Naive thymus-derived CD4-positive, alpha-beta T cell (primary cell): ENCODE measurements at regions not wholly inside any gene's neighbourhood (a gene's known extent, or its start where the extent isn't known, plus 50 kb on each side); places are given as distances from the start of the nearest gene placed in this dataset.

ENCODE experiments used
- ATAC-seq: fragments of 150-1000 bp; cut with Tn5 transposase; 2 replicates; pipeline ENCODE4 v1.10.0; 2021; ENCODE audit warnings: mild to moderate bottlenecking, moderate library complexity
- CTCF ChIA-PET: fragments of 350-600 bp; sonication (Branson Sonifier 250); formaldehyde crosslinking; loops from one replicate; lab custom pipeline; 2021; ENCODE audit warnings: antibody characterized with exemption; lab: Charles Lee
- POLR2A ChIA-PET: fragments of 350-600 bp; sonication (Branson Sonifier 250); formaldehyde crosslinking; loops from one replicate; lab custom pipeline; 2021; ENCODE audit warnings: antibody characterized with exemption, inconsistent platforms; lab: Charles Lee
- DNase-seq, 9 donors: peaks; one replicate each; pipeline versions ENCODE4 v3.0.0 to v3.0.0-alpha.2; 2020 to 2022; ENCODE audit warnings: mixed read lengths in 1 of 9
- H3K27ac ChIP-seq: one replicate; pipeline ENCODE4 v1.7.0; 2013; ENCODE audit warnings: mild to moderate bottlenecking, low read depth, low read length, moderate library complexity
- H3K27me3 ChIP-seq, 2 donors: one replicate each; pipeline ENCODE4 v1.7.0; 2013; ENCODE audit warnings: low read length in 2 of 2, mild to moderate bottlenecking in 2 of 2, moderate library complexity in 2 of 2; ENCODE audit not compliant: control insufficient read depth in 2 of 2, insufficient read depth in 2 of 2
- H3K36me3 ChIP-seq, 3 experiments: 1 replicate in 2 of 3; 2 replicates in 1 of 3; pipeline ENCODE4 v1.7.0; 2013; ENCODE audit warnings: low read length in 3 of 3, mild to moderate bottlenecking in 3 of 3, moderate library complexity in 1 of 3; ENCODE audit not compliant: insufficient read depth in 3 of 3, control insufficient read depth in 2 of 3
- H3K4me1 ChIP-seq, 2 donors: one replicate each; pipeline ENCODE4 v1.7.0; 2013; ENCODE audit warnings: low read length in 2 of 2, mild to moderate bottlenecking in 2 of 2, moderate library complexity in 1 of 2; ENCODE audit not compliant: control insufficient read depth in 2 of 2, insufficient read depth in 2 of 2
- H3K4me3 ChIP-seq: 2 replicates; pipeline ENCODE4 v1.7.0; 2013; ENCODE audit warnings: mild to moderate bottlenecking, low read length
- H3K9me3 ChIP-seq, 3 experiments: 1 replicate in 2 of 3; 2 replicates in 1 of 3; pipeline ENCODE4 v1.7.0; 2013; ENCODE audit warnings: low read length in 3 of 3; ENCODE audit not compliant: control insufficient read depth in 2 of 3
- H3K27ac Mint-ChIP-seq, 9 donors: one replicate each; pipeline ENCODE4 v1.8.0; 2020 to 2022; ENCODE audit warnings: mixed read lengths in 9 of 9, mild to moderate bottlenecking in 8 of 9, moderate library complexity in 5 of 9, inconsistent platforms in 2 of 9
- H3K27me3 Mint-ChIP-seq, 5 donors: one replicate each; pipeline ENCODE4 v1.8.0; 2021 to 2022; ENCODE audit warnings: mixed read lengths in 5 of 5, mild to moderate bottlenecking in 1 of 5
- H3K36me3 Mint-ChIP-seq, 5 donors: one replicate each; pipeline ENCODE4 v1.8.0; 2020 to 2022; ENCODE audit warnings: mixed read lengths in 5 of 5, mild to moderate bottlenecking in 3 of 5, inconsistent platforms in 1 of 5
- H3K4me1 Mint-ChIP-seq, 7 donors: one replicate each; pipeline ENCODE4 v1.8.0; 2020 to 2022; ENCODE audit warnings: mixed read lengths in 7 of 7, mild to moderate bottlenecking in 3 of 7, inconsistent platforms in 1 of 7
- H3K4me3 Mint-ChIP-seq, 10 donors: one replicate each; pipeline ENCODE4 v1.8.0; 2020 to 2022; ENCODE audit warnings: mild to moderate bottlenecking in 10 of 10, mixed read lengths in 10 of 10, moderate library complexity in 6 of 10, inconsistent platforms in 2 of 10
- H3K9me3 Mint-ChIP-seq, 11 donors: one replicate each; pipeline ENCODE4 v1.8.0; 2020 to 2022; ENCODE audit warnings: mixed read lengths in 11 of 11, mild to moderate bottlenecking in 4 of 11, inconsistent platforms in 1 of 11, moderate library complexity in 1 of 11
- intact Hi-C, 2 donors: fragments of 100-400 bp; cut with micrococcal nuclease; formaldehyde crosslinking; loops; one replicate each; pipeline ENCODE4 v1.15.1; 2023

DNA sequence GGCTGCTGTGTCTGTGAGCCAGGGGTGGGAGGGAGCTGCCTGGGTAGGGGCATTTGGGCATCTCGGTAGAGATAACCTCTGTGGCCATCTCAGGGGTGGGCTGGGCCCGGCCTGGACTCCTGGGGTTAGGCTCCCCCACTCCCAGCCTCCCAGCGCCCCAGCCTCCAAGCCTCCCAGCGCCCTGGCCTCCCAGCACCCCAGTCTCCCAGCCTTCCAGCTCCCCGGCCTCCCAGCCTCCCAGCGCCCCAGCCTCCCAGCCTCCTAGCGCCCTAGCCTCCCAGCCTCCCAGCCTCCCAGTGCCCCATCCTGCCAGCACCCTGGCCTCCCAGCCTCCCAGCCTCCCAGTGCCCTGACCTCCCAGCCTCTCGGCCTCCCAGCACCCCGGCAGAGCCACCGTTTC lies 85.1 kb upstream of the TTC34 start:
- ATAC-seq (no peak), DNase-seq (no peak)
- H3K27ac Mint-ChIP-seq = no peak overlapping the region
- H3K9me3 ChIP-seq = no peaks in the 10 kb centered on the region
- no peaks in the 10 kb centered on the region for H3K36me3 Mint-ChIP-seq
- no peak overlapping the region for H3K4me3 ChIP-seq
- H3K27me3 ChIP-seq = no peaks in the 10 kb centered on the region
- peaks cover 0 to 10% (median 0%) of the 10 kb centered on the region in 7 donors for H3K4me1 Mint-ChIP-seq
- POLR2A ChIA-PET = no interaction called here
- peaks cover 0 to 13% (median 6%) of the 10 kb centered on the region in 5 donors for H3K27me3 Mint-ChIP-seq
- H3K36me3 ChIP-seq = no peaks in the 10 kb centered on the region
- H3K27ac ChIP-seq = no peak overlapping the region
- H3K4me1 ChIP-seq = no peaks in the 10 kb centered on the region
- CTCF ChIA-PET = no interaction called here
- H3K4me3 Mint-ChIP-seq = no peak overlapping the region
- no peaks in the 10 kb centered on the region for H3K9me3 Mint-ChIP-seq
- intact Hi-C loops = no loop called here

DNA sequence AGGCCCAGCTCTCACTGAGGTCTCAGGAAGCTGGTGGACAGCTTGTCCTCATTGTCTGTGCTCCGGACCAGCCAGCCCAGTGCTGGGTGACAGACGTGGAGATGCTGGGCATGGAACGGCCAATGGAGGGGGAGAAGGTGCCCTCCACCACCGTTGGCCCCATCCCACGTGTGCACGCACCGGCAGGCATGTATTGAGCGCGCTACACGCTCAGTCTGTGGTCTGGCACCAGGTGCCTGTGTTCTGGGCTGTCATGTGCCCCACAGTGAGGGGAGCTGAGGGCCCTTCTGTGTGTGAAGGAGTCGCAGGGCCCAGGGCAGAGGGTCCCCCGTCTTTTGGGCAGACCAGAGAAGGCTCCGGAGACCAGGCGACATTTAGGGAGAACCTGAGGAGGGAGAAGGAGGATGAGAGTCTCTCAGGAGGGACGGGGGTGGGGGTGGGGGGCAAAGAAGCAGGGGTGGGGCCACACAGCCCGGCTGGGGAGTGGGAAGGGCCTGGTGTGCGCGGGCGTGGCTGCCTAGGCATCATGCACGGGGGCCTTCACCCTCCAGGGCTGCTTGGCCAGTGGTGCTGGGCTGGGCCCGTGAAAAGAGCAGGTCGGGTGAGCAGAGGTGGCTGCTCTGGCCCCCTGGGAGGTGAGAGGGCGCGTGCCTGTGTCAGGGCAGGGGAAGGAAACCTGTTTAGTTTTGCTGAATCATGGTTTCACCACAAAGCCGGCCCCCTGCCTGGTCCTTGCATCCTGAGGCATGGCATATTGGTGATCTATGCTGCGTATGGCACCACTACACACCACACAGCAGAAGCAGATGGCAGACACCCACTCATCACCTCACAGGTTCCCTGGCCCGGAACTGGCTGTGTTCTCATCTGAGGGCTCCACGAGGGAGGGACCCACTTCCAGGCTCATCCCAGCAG lies 86.7 kb upstream of the TTC34 start:
- Mint-ChIP-seq H3K27ac (no peak overlapping the region), H3K9me3 (no peaks in the 10 kb centered on the region), H3K4me3 (no peak overlapping the region), H3K4me1 (peaks cover 0 to 11% (median 2%) of the 10 kb centered on the region in 7 donors), H3K36me3 (no peaks in the 10 kb centered on the region), H3K27me3 (peaks cover 0 to 13% (median 6%) of the 10 kb centered on the region in 5 donors)
- no peaks in the 10 kb centered on the region for H3K36me3 ChIP-seq
- ATAC-seq (no peak), DNase-seq (no peak)
- no peak overlapping the region for H3K27ac ChIP-seq
- no peak overlapping the region for H3K4me3 ChIP-seq
- no peaks in the 10 kb centered on the region for H3K27me3 ChIP-seq
- ChIA-PET POLR2A (no interaction called here), CTCF (no interaction called here)
- intact Hi-C loops = no loop called here
- peaks cover 0 to under 1% of the 10 kb centered on the region in 2 donors for H3K4me1 ChIP-seq
- H3K9me3 ChIP-seq = no peaks in the 10 kb centered on the region

DNA sequence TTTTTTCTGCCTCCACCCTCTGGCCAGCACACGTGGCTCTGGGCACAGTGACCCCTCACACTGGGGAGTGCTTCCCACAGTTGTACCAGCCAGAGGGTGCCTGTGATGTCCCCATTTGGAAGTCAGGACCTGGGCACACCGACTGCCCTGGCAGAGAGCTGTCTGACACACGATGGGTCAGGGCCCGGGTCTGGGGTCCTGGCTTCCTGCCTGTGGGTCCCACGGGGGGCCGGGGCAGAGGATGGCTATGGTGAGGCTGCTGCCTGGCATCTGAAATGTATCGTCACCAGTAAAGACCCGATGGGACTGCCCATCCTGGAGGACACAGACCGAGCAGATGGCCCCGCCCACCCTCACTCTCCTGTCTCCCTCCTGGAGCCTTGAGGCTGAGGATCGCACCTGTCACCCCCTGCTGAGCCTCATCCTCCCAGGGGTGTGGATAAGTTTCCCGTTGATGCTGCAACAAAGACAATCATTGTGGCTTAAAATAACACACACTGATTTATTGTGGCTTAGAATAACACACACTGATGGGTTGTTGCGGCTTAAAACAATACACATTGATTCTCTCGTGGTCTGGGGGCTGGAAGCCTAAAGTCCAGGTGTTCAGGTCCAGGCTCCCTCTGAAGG lies 88.8 kb upstream of the TTC34 start:
- Mint-ChIP-seq H3K4me1 (peaks cover 0 to 26% (median 7%) of the 10 kb centered on the region in 7 donors), H3K4me3 (peak overlapping the region in 1 of 10 donors; percentile 16), H3K9me3 (no peaks in the 10 kb centered on the region), H3K36me3 (no peaks in the 10 kb centered on the region), H3K27me3 (peaks cover 0 to 13% (median 6%) of the 10 kb centered on the region in 5 donors), H3K27ac (no peak overlapping the region)
- POLR2A ChIA-PET = no interaction called here
- Histone ChIP-seq H3K36me3 (no peaks in the 10 kb centered on the region), H3K4me1 (peaks cover 0 to 17% of the 10 kb centered on the region in 2 donors), H3K4me3 (no peak overlapping the region), H3K9me3 (no peaks in the 10 kb centered on the region), H3K27me3 (no peaks in the 10 kb centered on the region), H3K27ac (no peak overlapping the region)
- CTCF ChIA-PET = no interaction called here
- no peak for ATAC-seq
- intact Hi-C loops = no loop called here
- DNase-seq = no peak

DNA sequence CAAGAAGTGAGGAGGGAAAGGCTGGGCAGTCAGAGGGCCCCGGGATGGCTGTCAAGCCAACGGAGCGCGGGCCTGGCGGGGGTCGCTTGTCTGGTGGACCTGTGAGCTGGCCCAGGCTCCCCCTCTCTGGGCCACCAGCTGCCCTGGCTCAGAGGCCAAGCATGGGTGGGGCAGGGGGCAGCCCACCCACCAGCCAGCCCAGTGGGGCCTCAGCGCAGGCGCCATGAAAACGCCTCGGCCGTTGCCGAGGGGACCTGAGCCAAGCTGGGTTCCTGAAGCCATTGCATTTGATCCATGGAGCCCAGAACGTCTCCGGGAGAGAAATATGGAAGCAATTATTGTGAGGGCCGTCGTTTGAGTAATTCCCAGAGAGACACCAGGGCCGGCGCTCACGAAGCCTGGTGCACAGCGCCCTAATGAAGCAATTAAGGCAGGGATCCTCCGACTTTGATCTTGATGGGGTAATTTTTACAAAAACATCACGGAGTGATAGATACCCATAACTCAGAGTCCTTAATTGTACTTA lies 90.5 kb upstream of the TTC34 start:
- ATAC-seq (no peak), DNase-seq (no peak)
- Histone ChIP-seq H3K27ac (no peak overlapping the region), H3K9me3 (no peaks in the 10 kb centered on the region), H3K36me3 (no peaks in the 10 kb centered on the region), H3K27me3 (no peaks in the 10 kb centered on the region), H3K4me1 (peaks cover 0 to 17% of the 10 kb centered on the region in 2 donors), H3K4me3 (no peak overlapping the region)
- peaks cover 0 to 33% (median 9%) of the 10 kb centered on the region in 7 donors for H3K4me1 Mint-ChIP-seq
- H3K27me3 Mint-ChIP-seq = peaks cover 0 to 11% (median 6%) of the 10 kb centered on the region in 5 donors
- H3K36me3 Mint-ChIP-seq = no peaks in the 10 kb centered on the region
- peaks cover 0 to 8% (median 0%) of the 10 kb centered on the region in 11 donors for H3K9me3 Mint-ChIP-seq
- intact Hi-C loops = no loop called here
- H3K27ac Mint-ChIP-seq = no peak overlapping the region
- peak overlapping the region in 1 of 10 donors; percentile 30 for H3K4me3 Mint-ChIP-seq
- ChIA-PET CTCF (no interaction called here), POLR2A (no interaction called here)

DNA sequence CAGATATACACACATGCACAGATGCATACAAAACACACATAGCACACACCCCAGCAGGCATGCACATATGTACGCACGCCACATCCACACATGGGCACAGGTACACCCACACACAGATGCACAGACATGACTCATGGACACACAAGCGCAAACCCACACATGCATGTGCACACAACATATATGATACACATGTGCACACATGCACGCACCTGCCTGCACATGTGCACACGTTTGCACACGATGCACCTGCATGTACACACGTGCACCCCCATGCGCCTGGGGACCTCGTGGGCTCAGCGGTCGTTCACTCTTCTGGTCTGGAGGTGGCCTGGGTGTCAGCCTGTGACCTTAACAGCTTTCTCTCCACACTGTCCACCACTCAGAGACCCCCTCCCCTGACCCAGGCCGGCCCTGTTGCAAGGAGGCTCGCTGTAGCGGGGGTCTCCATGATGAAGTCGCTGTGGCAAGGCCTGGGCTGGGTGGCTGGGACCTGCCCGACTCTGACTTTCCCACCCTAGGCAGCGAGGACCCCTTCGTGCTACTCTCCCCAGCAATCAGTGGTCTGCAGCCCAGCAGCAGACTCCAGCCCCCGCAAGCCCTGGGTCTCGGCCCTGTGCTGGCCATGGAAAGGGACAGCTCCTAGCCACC lies 92.1 kb upstream of the TTC34 start:
- Mint-ChIP-seq H3K4me1 (peaks cover 0 to 31% (median 12%) of the 10 kb centered on the region in 7 donors), H3K9me3 (peaks cover 0 to 10% (median 0%) of the 10 kb centered on the region in 11 donors), H3K27me3 (peaks cover 0 to 6% (median 5%) of the 10 kb centered on the region in 5 donors), H3K36me3 (no peaks in the 10 kb centered on the region), H3K4me3 (peak overlapping the region in 1 of 10 donors; percentile 20), H3K27ac (peak overlapping the region in 4 of 9 donors; percentile 10 to 68 (median 31))
- no peak for ATAC-seq
- CTCF ChIA-PET = no interaction called here
- H3K36me3 ChIP-seq = no peaks in the 10 kb centered on the region
- POLR2A ChIA-PET = interaction anchor here (0.7 kb wide), 1 partner anchor 34 kb away, joined by 3 read pairs; no protein-coding TSS in a partner anchor
- no peaks in the 10 kb centered on the region for H3K9me3 ChIP-seq
- H3K27ac ChIP-seq = no peak overlapping the region
- intact Hi-C loops = no loop called here
- no peak for DNase-seq
- H3K4me3 ChIP-seq = no peak overlapping the region
- no peaks in the 10 kb centered on the region for H3K27me3 ChIP-seq
- peaks cover 0 to 17% of the 10 kb centered on the region in 2 donors for H3K4me1 ChIP-seq

DNA sequence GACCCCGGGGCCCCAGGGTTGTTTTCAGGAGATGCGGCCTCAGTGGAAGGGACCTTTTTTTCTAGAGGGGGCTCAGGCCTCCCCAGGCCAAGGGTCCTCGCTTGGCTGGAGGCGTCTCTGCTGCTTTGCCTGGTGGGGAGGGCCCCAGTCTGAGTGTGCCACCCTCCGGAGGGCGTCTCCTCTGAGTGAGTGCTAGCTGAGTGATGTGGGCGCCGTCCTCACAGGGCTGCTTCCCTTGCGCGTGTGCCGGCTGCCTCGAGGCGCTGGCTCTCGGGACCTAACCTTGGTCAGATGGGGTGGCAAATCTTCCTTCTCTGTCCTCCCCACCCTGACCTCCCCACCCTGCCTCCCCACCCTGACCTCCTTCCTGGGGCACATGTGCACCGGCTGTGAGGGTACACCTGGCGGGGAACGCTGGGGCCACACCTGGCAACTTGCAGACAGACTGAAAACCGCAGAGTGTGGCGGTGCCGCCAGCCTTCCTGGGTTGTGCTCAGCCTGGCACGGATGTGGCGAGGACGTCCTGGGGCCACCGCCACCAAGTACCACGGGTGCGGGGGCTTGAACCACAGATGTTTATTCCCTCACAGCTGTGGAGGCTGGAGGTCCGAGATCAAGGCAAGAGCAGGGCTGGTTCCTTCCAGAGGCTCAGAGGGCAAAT lies 93.0 kb upstream of the TTC34 start:
- Histone ChIP-seq H3K9me3 (no peaks in the 10 kb centered on the region), H3K27ac (no peak overlapping the region), H3K4me3 (no peak overlapping the region), H3K36me3 (no peaks in the 10 kb centered on the region), H3K27me3 (no peaks in the 10 kb centered on the region), H3K4me1 (peaks cover 0 to 17% of the 10 kb centered on the region in 2 donors)
- ATAC-seq = peak; percentile 82
- peak overlapping the region in 4 of 9 donors; percentile 24 to 66 (median 43) for H3K27ac Mint-ChIP-seq
- H3K4me1 Mint-ChIP-seq = peaks cover 0 to 28% (median 12%) of the 10 kb centered on the region in 7 donors
- ChIA-PET POLR2A (no interaction called here), CTCF (no interaction called here)
- DNase-seq = peak in 7 of 9 donors; percentile 28 to 69 (median 42)
- intact Hi-C loops = no loop called here
- H3K36me3 Mint-ChIP-seq = no peaks in the 10 kb centered on the region
- H3K4me3 Mint-ChIP-seq = peak overlapping the region in 2 of 10 donors; percentile 37 to 39
- no peaks in the 10 kb centered on the region for H3K27me3 Mint-ChIP-seq
- peaks cover 0 to 10% (median 0%) of the 10 kb centered on the region in 11 donors for H3K9me3 Mint-ChIP-seq
